ENCODE measurements at regions not wholly inside any gene's neighbourhood (a gene's known extent, or its start where the extent isn't known, plus 50 kb on each side); places are given as distances from the start of the nearest gene placed in this dataset.

- no peak for DNase-seq (ENCODE audit: low read depth, low spot score)
- Histone ChIP-seq H3K4me1 (ENCODE audit: control insufficient read depth, insufficient read depth, low read length) (no peaks in the 10 kb centered on the region; the same call in 1 of the 2 replicates), H3K27ac (ENCODE audit: low read length) (no peak overlapping the region), H3K4me3 (ENCODE audit: low read length) (no peak overlapping the region), H3K9me3 (ENCODE audit: control insufficient read depth, insufficient read depth, low read length) (no peaks in the 10 kb centered on the region), H3K36me3 (ENCODE audit: control insufficient read depth, insufficient read depth, low read length) (no peaks in the 10 kb centered on the region), H3K27me3 (ENCODE audit: control insufficient read depth, insufficient read depth, low read length) (no peaks in the 10 kb centered on the region)
- no CpG with 5 or more reads among the region's 3 CpGs for WGBS (ENCODE audit: insufficient coverage, insufficient read length)
Measured at GRCh38 chr3:70519913-70520659, 207.6 kb upstream of the MDFIC2 start.

DNA sequence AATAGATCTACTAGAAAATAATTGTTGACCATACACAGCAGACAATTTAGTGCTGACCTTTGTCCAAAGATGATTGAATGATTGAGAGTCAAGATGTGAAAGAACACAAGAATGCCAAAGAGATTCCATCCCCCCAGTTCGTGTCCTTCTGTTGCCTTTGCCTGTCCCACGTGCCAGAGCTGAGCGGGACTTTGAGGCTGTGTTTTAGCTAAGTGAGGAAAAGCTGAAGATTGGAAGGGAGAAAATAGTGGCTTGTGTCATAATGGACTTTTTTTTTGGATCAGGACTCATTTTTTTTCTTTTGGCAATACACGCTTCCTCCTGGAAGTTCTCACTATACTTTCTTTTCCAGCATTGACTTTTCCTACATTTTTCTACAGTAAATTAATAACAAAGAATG is 206.6 kb upstream of the MDFIC2 start:
- Histone ChIP-seq H3K27me3 (ENCODE audit: control insufficient read depth, insufficient read depth, low read length) (no peaks in the 10 kb centered on the region), H3K4me3 (ENCODE audit: low read length) (no peak overlapping the region), H3K27ac (ENCODE audit: low read length) (no peak overlapping the region), H3K9me3 (ENCODE audit: control insufficient read depth, insufficient read depth, low read length) (no peaks in the 10 kb centered on the region), H3K4me1 (ENCODE audit: control insufficient read depth, insufficient read depth, low read length) (no peaks in the 10 kb centered on the region; the same call in 1 of the 2 replicates), H3K36me3 (ENCODE audit: control insufficient read depth, insufficient read depth, low read length) (no peaks in the 10 kb centered on the region)
- no CpG with 5 or more reads among the region's 4 CpGs for WGBS (ENCODE audit: insufficient coverage, insufficient read length)
- no peak for DNase-seq (ENCODE audit: low read depth, low spot score)

- H3K9me3 ChIP-seq (ENCODE audit: control insufficient read depth, insufficient read depth, low read length) = no peaks in the 10 kb centered on the region
- no peaks in the 10 kb centered on the region; the same call in 1 of the 2 replicates for H3K4me1 ChIP-seq (ENCODE audit: control insufficient read depth, insufficient read depth, low read length)
- H3K36me3 ChIP-seq (ENCODE audit: control insufficient read depth, insufficient read depth, low read length) = no peaks in the 10 kb centered on the region
- no peak overlapping the region for H3K27ac ChIP-seq (ENCODE audit: low read length)
- no peak for DNase-seq (ENCODE audit: low read depth, low spot score)
- WGBS (ENCODE audit: insufficient coverage, insufficient read length) = no CpG with 5 or more reads among the region's 5 CpGs
- H3K27me3 ChIP-seq (ENCODE audit: control insufficient read depth, insufficient read depth, low read length) = no peaks in the 10 kb centered on the region
- no peak overlapping the region for H3K4me3 ChIP-seq (ENCODE audit: low read length)
Measured at GRCh38 chr3:70518356-70518755, 205.9 kb upstream of the MDFIC2 start.

GRCh38 chr3:70517124-70517890 is 204.9 kb upstream of the MDFIC2 start:
- no peak overlapping the region for H3K4me3 ChIP-seq (ENCODE audit: low read length)
- H3K36me3 ChIP-seq (ENCODE audit: control insufficient read depth, insufficient read depth, low read length) = no peaks in the 10 kb centered on the region
- no peaks in the 10 kb centered on the region; the same call in 1 of the 2 replicates for H3K4me1 ChIP-seq (ENCODE audit: control insufficient read depth, insufficient read depth, low read length)
- WGBS (ENCODE audit: insufficient coverage, insufficient read length) = no CpG with 5 or more reads among the region's 3 CpGs
- H3K27ac ChIP-seq (ENCODE audit: low read length) = no peak overlapping the region
- no peaks in the 10 kb centered on the region for H3K27me3 ChIP-seq (ENCODE audit: control insufficient read depth, insufficient read depth, low read length)
- H3K9me3 ChIP-seq (ENCODE audit: control insufficient read depth, insufficient read depth, low read length) = no peaks in the 10 kb centered on the region
- no peak for DNase-seq (ENCODE audit: low read depth, low spot score)

DNA sequence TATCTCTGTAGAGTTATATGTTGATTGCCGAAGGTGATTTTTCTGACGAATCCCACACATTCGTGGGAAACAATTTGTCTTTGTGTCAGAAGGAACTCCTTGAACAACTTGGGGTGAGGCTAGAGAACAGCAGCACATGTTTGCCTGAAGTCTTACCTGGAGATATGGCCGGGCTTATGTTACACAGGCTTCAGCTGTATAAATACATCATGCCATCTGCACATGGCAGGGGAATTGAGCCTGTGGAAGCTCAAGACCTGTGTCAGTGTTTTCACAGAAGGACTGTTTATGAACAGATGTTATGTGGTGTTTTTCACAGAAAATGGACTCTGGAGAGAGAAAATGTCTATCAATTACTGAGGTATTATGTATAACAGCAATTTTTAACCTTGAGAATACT is 203.6 kb upstream of the MDFIC2 start:
- H3K4me3 ChIP-seq (ENCODE audit: low read length) = no peak overlapping the region
- no peaks in the 10 kb centered on the region for H3K36me3 ChIP-seq (ENCODE audit: control insufficient read depth, insufficient read depth, low read length)
- H3K27me3 ChIP-seq (ENCODE audit: control insufficient read depth, insufficient read depth, low read length) = no peaks in the 10 kb centered on the region
- no CpG with 5 or more reads among the region's 4 CpGs for WGBS (ENCODE audit: insufficient coverage, insufficient read length)
- no peak for DNase-seq (ENCODE audit: low read depth, low spot score)
- H3K27ac ChIP-seq (ENCODE audit: low read length) = no peak overlapping the region
- no peaks in the 10 kb centered on the region for H3K9me3 ChIP-seq (ENCODE audit: control insufficient read depth, insufficient read depth, low read length)
- no peaks in the 10 kb centered on the region; the same call in 1 of the 2 replicates for H3K4me1 ChIP-seq (ENCODE audit: control insufficient read depth, insufficient read depth, low read length)

DNA sequence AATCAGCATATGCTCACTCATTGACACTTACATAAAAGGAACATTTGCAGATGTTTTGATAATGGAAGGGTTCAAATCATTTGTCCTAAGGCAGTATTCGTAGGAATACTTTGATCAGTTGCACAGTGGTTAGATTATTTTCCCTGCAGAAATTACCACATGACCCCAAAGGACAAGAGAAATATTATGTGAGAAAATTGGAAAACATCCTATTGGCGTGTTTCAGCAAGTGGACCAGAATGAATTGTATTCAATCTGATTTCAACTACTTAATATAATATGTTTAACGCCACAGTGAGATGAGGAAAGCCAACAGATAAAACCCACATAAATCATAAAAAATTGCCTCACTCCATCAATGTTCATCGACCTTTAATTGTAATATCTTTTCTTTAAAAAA is 195.0 kb upstream of the MDFIC2 start:
- H3K27me3 ChIP-seq (ENCODE audit: control insufficient read depth, insufficient read depth, low read length) = no peaks in the 10 kb centered on the region
- no peaks in the 10 kb centered on the region for H3K4me1 ChIP-seq (ENCODE audit: control insufficient read depth, insufficient read depth, low read length)
- H3K36me3 ChIP-seq (ENCODE audit: control insufficient read depth, insufficient read depth, low read length) = no peaks in the 10 kb centered on the region
- no peak overlapping the region for H3K27ac ChIP-seq (ENCODE audit: low read length)
- H3K4me3 ChIP-seq (ENCODE audit: low read length) = no peak overlapping the region
- no CpG with 5 or more reads among the region's 4 CpGs for WGBS (ENCODE audit: insufficient coverage, insufficient read length)
- DNase-seq (ENCODE audit: low read depth, low spot score) = no peak
- H3K9me3 ChIP-seq (ENCODE audit: control insufficient read depth, insufficient read depth, low read length) = no peaks in the 10 kb centered on the region

GRCh38 chr3:70506775-70507174 is 194.3 kb upstream of the MDFIC2 start:
- Histone ChIP-seq H3K36me3 (ENCODE audit: control insufficient read depth, insufficient read depth, low read length) (no peaks in the 10 kb centered on the region), H3K27ac (ENCODE audit: low read length) (no peak overlapping the region), H3K4me1 (ENCODE audit: control insufficient read depth, insufficient read depth, low read length) (no peaks in the 10 kb centered on the region), H3K4me3 (ENCODE audit: low read length) (no peak overlapping the region), H3K9me3 (ENCODE audit: control insufficient read depth, insufficient read depth, low read length) (no peaks in the 10 kb centered on the region), H3K27me3 (ENCODE audit: control insufficient read depth, insufficient read depth, low read length) (no peaks in the 10 kb centered on the region)
- WGBS (ENCODE audit: insufficient coverage, insufficient read length) = no CpG with 5 or more reads among the region's 5 CpGs
- no peak for DNase-seq (ENCODE audit: low read depth, low spot score)

- H3K4me3 ChIP-seq (ENCODE audit: low read length) = no peak overlapping the region
- H3K36me3 ChIP-seq (ENCODE audit: control insufficient read depth, insufficient read depth, low read length) = no peaks in the 10 kb centered on the region
- WGBS (ENCODE audit: insufficient coverage, insufficient read length) = no CpG with 5 or more reads among the region's 3 CpGs
- H3K9me3 ChIP-seq (ENCODE audit: control insufficient read depth, insufficient read depth, low read length) = no peaks in the 10 kb centered on the region
- H3K27ac ChIP-seq (ENCODE audit: low read length) = no peak overlapping the region
- no peak for DNase-seq (ENCODE audit: low read depth, low spot score)
- H3K27me3 ChIP-seq (ENCODE audit: control insufficient read depth, insufficient read depth, low read length) = no peaks in the 10 kb centered on the region
- no peaks in the 10 kb centered on the region for H3K4me1 ChIP-seq (ENCODE audit: control insufficient read depth, insufficient read depth, low read length)
Measured at GRCh38 chr3:70501561-70501960, 189.1 kb upstream of the MDFIC2 start.

DNA sequence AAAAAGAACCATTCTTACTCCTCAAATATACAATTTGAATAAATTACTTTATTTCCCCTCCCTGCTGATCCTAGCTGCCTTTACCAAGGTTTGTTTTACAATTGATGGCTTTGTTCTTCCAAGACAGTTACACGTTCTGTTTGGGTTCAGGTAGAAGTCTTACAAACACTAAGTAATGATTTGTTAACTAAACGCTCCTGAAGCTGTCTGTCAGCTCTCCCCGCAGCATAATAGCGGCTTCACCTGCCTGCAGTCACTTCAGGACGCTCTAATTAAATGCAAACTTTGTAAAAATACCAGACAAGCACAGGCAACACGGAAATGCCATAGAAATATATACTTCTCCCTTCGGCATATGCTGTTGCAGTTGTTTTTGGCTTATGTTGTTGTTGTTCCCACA is 176.4 kb upstream of the MDFIC2 start:
- no peaks in the 10 kb centered on the region for H3K36me3 ChIP-seq (ENCODE audit: control insufficient read depth, insufficient read depth, low read length)
- H3K9me3 ChIP-seq (ENCODE audit: control insufficient read depth, insufficient read depth, low read length) = no peaks in the 10 kb centered on the region
- no peaks in the 10 kb centered on the region for H3K4me1 ChIP-seq (ENCODE audit: control insufficient read depth, insufficient read depth, low read length)
- no peak overlapping the region for H3K27ac ChIP-seq (ENCODE audit: low read length)
- H3K4me3 ChIP-seq (ENCODE audit: low read length) = no peak overlapping the region
- no peak for DNase-seq (ENCODE audit: low read depth, low spot score)
- WGBS (ENCODE audit: insufficient coverage, insufficient read length) = no CpG with 5 or more reads among the region's 7 CpGs
- H3K27me3 ChIP-seq (ENCODE audit: control insufficient read depth, insufficient read depth, low read length) = no peaks in the 10 kb centered on the region

- WGBS (ENCODE audit: insufficient coverage, insufficient read length) = no CpG with 5 or more reads among the region's 5 CpGs
- no peaks in the 10 kb centered on the region for H3K36me3 ChIP-seq (ENCODE audit: control insufficient read depth, insufficient read depth, low read length)
- H3K27ac ChIP-seq (ENCODE audit: low read length) = no peak overlapping the region
- H3K4me1 ChIP-seq (ENCODE audit: control insufficient read depth, insufficient read depth, low read length) = no peaks in the 10 kb centered on the region
- H3K4me3 ChIP-seq (ENCODE audit: low read length) = no peak overlapping the region
- H3K9me3 ChIP-seq (ENCODE audit: control insufficient read depth, insufficient read depth, low read length) = no peaks in the 10 kb centered on the region
- DNase-seq (ENCODE audit: low read depth, low spot score) = no peak
- H3K27me3 ChIP-seq (ENCODE audit: control insufficient read depth, insufficient read depth, low read length) = no peaks in the 10 kb centered on the region
Measured at GRCh38 chr3:70488131-70488530, 175.7 kb upstream of the MDFIC2 start.

Data from iPS DF 6.9 (cell line).